SU-DHL-6 (cell line): ENCODE measurements at regions not wholly inside any gene's neighbourhood (a gene's known extent, or its start where the extent isn't known, plus 50 kb on each side); places are given as distances from the start of the nearest gene placed in this dataset.

Experiments used
- H2AFZ ChIP-seq: fragments of 200-600 bp; sonication (generic); 2 replicates; pipeline ENCODE4 v1.6.1; 2014; ENCODE audit warnings: low read depth, mild to moderate bottlenecking, moderate library complexity, mixed read lengths, antibody characterized with exemption, low read length; ENCODE audit not compliant: severe bottlenecking
- H3F3A ChIP-seq: fragments of 200-600 bp; shearing (Covaris generic); 2 replicates; pipeline ENCODE4 v1.6.0; 2016; ENCODE audit warnings: antibody characterized with exemption, mild to moderate bottlenecking; ENCODE audit not compliant: insufficient read depth
- H3K27ac ChIP-seq: fragments of 200-600 bp; sonication (generic); 2 replicates; pipeline ENCODE4 v1.5.1; 2016; ENCODE audit warnings: low read depth, mild to moderate bottlenecking, low read length, moderate library complexity, mixed read lengths
- H3K27me3 ChIP-seq: fragments of 200-600 bp; sonication (generic), shearing (Covaris generic); 2 replicates; pipeline ENCODE4 v1.6.0; 2014; ENCODE audit warnings: mild to moderate bottlenecking, low read length
- H3K36me3 ChIP-seq: fragments of 200-600 bp; sonication (generic); 2 replicates; pipeline ENCODE4 v1.6.1; 2014; ENCODE audit warnings: mild to moderate bottlenecking, low read length, mixed read lengths
- H3K4me2 ChIP-seq: fragments of 300-600, 200-600 bp; shearing (Covaris generic), sonication (generic); 2 replicates; pipeline ENCODE4 v1.6.0; 2014; ENCODE audit warnings: low read length, low read depth, mild to moderate bottlenecking; ENCODE audit not compliant: poor library complexity, severe bottlenecking
- H3K4me3 ChIP-seq: fragments of 200-600 bp; sonication (generic); 2 replicates; pipeline ENCODE4 v1.5.1; 2014; ENCODE audit warnings: antibody characterized with exemption, low read length, mild to moderate bottlenecking, mixed read lengths; ENCODE audit not compliant: insufficient read depth, poor library complexity, severe bottlenecking
- H3K79me2 ChIP-seq: fragments of 200-600 bp; sonication (generic); 2 replicates; pipeline ENCODE4 v1.6.1; 2014; ENCODE audit warnings: mild to moderate bottlenecking, low read length, moderate library complexity; ENCODE audit not compliant: insufficient read depth
- H3K9ac ChIP-seq: fragments of 200-600 bp; sonication (generic); 2 replicates; pipeline ENCODE4 v1.7.0; 2014; ENCODE audit warnings: mild to moderate bottlenecking, low read length
- H3K9me2 ChIP-seq: fragments of 200-600 bp; sonication (generic); replicated peaks from 2 replicates; pipeline ENCODE4 v1.6.1; 2014; ENCODE audit warnings: low read length; ENCODE audit not compliant: insufficient read depth
- H3K9me3 ChIP-seq: fragments of 200-600 bp; sonication (generic); 2 replicates; pipeline ENCODE4 v1.6.1; 2014; ENCODE audit warnings: low read length, mixed read lengths; ENCODE audit not compliant: insufficient read depth
- H4K20me1 ChIP-seq: fragments of 200-600 bp; sonication (generic); 2 replicates; pipeline ENCODE4 v1.6.1; 2014; ENCODE audit warnings: low read depth, mild to moderate bottlenecking, antibody characterized with exemption, low read length, moderate library complexity, mixed read lengths
- EZH2phosphoT487 ChIP-seq: fragments of 200-600 bp; sonication (generic), shearing (Covaris generic); conservative IDR thresholded peaks from 2 replicates; pipeline ENCODE4 v1.6.1; 2018; ENCODE audit warnings: mild to moderate bottlenecking, antibody characterized with exemption, low read length, moderate library complexity, mixed read lengths
- TF ChIP-seq, protein P1 (sequence below): fragments of 200-600 bp; sonication (generic); IDR thresholded peaks from one replicate; pipeline ENCODE4 v1.5.1; 2017; ENCODE audit warnings: antibody characterized with exemption, mild to moderate bottlenecking, low read length, moderate library complexity; ENCODE audit not compliant: insufficient read depth, poor library complexity, severe bottlenecking

DNA sequence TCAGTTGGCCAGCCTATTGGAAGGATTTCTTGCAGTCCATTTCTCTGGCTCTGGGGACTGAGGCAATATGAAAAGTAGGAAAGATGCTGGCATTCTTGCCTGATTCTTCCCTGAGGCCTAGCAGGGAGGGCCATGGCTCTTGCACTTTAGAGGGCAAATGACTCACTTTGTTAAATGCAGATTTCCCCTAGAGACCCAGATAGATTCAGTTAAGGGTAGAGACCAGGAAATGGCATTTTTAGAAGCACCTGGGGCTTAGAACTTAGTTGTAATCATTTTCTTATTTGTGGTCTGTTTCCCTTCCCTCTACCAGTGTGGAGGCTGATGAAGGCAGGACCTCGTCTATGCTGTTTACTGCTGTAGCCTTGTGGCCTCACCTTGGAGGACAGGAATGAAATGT, 112.8 kb upstream of the NR3C1 start:
- H3F3A ChIP-seq: no peaks in the 10 kb centered on the region
- no peak overlapping the region for H3K4me2 ChIP-seq
- no peak overlapping the region for H3K9ac ChIP-seq
- no peak overlapping the region for H2AFZ ChIP-seq
- H3K4me3 ChIP-seq: no peak overlapping the region
- H3K79me2 ChIP-seq: no peaks in the 10 kb centered on the region
- no peaks in the 10 kb centered on the region for H3K27me3 ChIP-seq
- no peaks in the 10 kb centered on the region for H3K36me3 ChIP-seq
- no peaks in the 10 kb centered on the region for H3K9me2 ChIP-seq
- no peaks in the 10 kb centered on the region for H3K9me3 ChIP-seq
- H4K20me1 ChIP-seq: no peaks in the 10 kb centered on the region
- no peak overlapping the region for H3K27ac ChIP-seq
- TF ChIP-seq, protein P1, sequence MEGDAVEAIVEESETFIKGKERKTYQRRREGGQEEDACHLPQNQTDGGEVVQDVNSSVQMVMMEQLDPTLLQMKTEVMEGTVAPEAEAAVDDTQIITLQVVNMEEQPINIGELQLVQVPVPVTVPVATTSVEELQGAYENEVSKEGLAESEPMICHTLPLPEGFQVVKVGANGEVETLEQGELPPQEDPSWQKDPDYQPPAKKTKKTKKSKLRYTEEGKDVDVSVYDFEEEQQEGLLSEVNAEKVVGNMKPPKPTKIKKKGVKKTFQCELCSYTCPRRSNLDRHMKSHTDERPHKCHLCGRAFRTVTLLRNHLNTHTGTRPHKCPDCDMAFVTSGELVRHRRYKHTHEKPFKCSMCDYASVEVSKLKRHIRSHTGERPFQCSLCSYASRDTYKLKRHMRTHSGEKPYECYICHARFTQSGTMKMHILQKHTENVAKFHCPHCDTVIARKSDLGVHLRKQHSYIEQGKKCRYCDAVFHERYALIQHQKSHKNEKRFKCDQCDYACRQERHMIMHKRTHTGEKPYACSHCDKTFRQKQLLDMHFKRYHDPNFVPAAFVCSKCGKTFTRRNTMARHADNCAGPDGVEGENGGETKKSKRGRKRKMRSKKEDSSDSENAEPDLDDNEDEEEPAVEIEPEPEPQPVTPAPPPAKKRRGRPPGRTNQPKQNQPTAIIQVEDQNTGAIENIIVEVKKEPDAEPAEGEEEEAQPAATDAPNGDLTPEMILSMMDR: no peak
- no peak for TF ChIP-seq EZH2phosphoT487

DNA sequence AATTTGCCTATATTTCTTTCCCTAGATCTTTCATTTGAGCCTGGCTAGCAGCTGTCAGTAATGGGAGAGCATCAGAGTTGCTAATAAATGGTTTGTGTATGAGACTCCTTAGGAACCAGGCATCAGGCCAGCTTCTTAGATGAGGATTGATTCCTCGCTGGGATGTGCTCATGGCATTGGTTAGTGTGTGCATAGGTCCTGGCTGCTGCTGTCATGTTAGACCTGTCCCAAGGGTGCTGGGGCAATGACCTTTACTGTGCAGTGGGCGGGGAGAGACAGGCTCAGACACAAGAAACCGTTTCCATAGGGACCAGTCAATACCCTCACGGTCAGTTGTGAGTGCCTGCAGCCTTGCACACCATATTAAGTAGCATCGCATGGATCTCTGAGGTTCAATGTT, 112.3 kb upstream of the NR3C1 start:
- no peaks in the 10 kb centered on the region for H3K9me3 ChIP-seq
- no peaks in the 10 kb centered on the region for H3K79me2 ChIP-seq
- H3K36me3 ChIP-seq: no peaks in the 10 kb centered on the region
- H3K4me3 ChIP-seq: no peak overlapping the region
- H3K27ac ChIP-seq: no peak overlapping the region
- H4K20me1 ChIP-seq: no peaks in the 10 kb centered on the region
- H3K9ac ChIP-seq: no peak overlapping the region
- no peak overlapping the region for H2AFZ ChIP-seq
- H3F3A ChIP-seq: no peaks in the 10 kb centered on the region
- H3K4me2 ChIP-seq: no peak overlapping the region
- TF ChIP-seq, protein P1: no peak
- no peak for TF ChIP-seq EZH2phosphoT487
- no peaks in the 10 kb centered on the region for H3K9me2 ChIP-seq
- no peaks in the 10 kb centered on the region for H3K27me3 ChIP-seq

DNA sequence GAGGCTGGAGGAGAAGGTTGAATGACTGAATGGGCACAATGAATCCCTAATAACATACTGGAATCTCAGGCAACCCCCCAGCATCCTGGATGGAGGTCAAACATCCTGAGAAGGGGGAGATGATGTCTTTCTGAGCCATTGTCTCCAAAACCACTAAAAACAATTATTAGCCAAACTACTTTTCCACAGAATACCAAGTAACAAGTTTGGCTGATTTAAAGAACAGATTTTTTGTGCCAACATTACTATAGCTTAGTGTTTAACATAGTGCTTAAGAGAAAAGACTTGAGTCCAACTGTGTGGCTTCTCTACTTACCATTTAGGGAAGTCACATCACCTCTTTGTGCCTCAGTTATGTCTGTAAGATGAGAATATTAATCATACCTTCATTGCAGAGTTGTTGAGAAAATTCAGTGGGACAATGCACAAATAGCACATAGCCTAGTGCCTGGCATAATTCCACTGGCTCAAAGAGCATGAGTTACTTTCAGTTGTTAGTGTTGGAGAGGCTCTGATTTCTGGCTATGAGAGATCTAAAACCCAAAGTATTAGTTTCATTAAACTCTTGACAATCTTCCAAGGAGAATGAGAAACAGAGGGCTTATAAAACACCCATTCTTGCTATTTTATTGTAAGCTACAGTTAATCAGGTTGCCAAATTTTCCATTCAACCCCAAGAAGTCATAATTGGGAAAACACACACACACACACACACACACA, 111.3 kb upstream of the NR3C1 start:
- Histone ChIP-seq H3K4me2 (no peak overlapping the region), H3K4me3 (no peak overlapping the region), H3K27me3 (no peaks in the 10 kb centered on the region), H2AFZ (no peak overlapping the region), H3F3A (no peaks in the 10 kb centered on the region), H3K9ac (no peak overlapping the region), H3K9me2 (no peaks in the 10 kb centered on the region), H3K27ac (no peak overlapping the region), H3K9me3 (no peaks in the 10 kb centered on the region), H3K36me3 (no peaks in the 10 kb centered on the region), H3K79me2 (no peaks in the 10 kb centered on the region), H4K20me1 (no peaks in the 10 kb centered on the region)
- TF ChIP-seq, protein P1: no peak
- no peak for TF ChIP-seq EZH2phosphoT487
